Breast epithelium (tissue), 3 donors: ENCODE measurements at regions not wholly inside any gene's neighbourhood (a gene's known extent, or its start where the extent isn't known, plus 50 kb on each side); places are given as distances from the start of the nearest gene placed in this dataset.

Experiments used
- CTCF ChIP-seq, 3 donors: fragments of 450-650 bp; IDR thresholded peaks; one replicate each; pipeline ENCODE4 v1.5.1; 2016 to 2017; ENCODE audit warnings: antibody characterized with exemption in 3 of 3, mild to moderate bottlenecking in 3 of 3, moderate library complexity in 3 of 3
- POLR2A ChIP-seq: fragments of 450-650 bp; IDR thresholded peaks from one replicate; pipeline ENCODE4 v1.6.1; 2016; ENCODE audit warnings: antibody characterized with exemption, mild to moderate bottlenecking, moderate library complexity

- TF ChIP-seq CTCF (IDR thresholded peaks at IDR 0.05) (no peak), POLR2A (no peak)
Observed at GRCh38 chr14:28301179-28301578, 465.4 kb upstream of the FOXG1 start.
